Thyroid gland (tissue), 4 donors: ENCODE measurements at regions not wholly inside any gene's neighbourhood (a gene's known extent, or its start where the extent isn't known, plus 50 kb on each side); places are given as distances from the start of the nearest gene placed in this dataset.
"Not testable (repeated sequence)": the region's sequence is repeated elsewhere in the genome, so short reads cannot be mapped to it uniquely, and the experiment has no call there.

Experiments used
- POLR2A ChIP-seq, 2 donors: fragments of 450-650 bp; IDR thresholded peaks; one replicate each; pipeline ENCODE4 v1.6.1; 2017; ENCODE audit warnings: antibody characterized with exemption in 2 of 2, mild to moderate bottlenecking in 2 of 2, moderate library complexity in 1 of 2
- TF ChIP-seq, protein P1 (sequence below), 6 experiments: fragments of 200-600 bp in 3 of 6; fragments of 450-650 bp in 3 of 6; sonication (generic) in 3 of 6; IDR thresholded peaks; one replicate each; pipeline ENCODE4 v1.5.1; 2016 to 2019; ENCODE audit warnings: antibody characterized with exemption in 6 of 6, mild to moderate bottlenecking in 2 of 6, inconsistent platforms in 1 of 6, moderate library complexity in 1 of 6

DNA sequence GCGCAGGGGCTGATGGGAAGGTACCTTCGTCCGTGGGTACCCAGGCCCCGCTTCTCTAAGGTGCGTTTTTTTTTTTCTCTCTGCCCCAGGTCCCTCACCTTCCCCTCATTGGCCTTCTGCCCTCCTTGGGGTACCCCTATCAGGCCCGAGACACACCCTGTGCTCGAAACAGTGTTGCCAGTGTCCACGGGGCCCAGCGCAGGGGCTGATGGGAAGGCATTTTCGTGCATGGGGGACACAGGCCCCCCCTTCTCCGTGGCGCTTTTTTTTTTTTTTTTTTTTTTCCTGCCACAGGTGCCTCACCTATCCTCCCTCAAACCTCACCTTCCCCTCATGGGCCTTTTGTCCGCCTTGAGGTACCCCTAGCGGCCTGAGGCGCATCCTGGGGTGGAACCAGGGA lies 191.6 kb downstream of the POTEG start:
- TF ChIP-seq, protein P1, sequence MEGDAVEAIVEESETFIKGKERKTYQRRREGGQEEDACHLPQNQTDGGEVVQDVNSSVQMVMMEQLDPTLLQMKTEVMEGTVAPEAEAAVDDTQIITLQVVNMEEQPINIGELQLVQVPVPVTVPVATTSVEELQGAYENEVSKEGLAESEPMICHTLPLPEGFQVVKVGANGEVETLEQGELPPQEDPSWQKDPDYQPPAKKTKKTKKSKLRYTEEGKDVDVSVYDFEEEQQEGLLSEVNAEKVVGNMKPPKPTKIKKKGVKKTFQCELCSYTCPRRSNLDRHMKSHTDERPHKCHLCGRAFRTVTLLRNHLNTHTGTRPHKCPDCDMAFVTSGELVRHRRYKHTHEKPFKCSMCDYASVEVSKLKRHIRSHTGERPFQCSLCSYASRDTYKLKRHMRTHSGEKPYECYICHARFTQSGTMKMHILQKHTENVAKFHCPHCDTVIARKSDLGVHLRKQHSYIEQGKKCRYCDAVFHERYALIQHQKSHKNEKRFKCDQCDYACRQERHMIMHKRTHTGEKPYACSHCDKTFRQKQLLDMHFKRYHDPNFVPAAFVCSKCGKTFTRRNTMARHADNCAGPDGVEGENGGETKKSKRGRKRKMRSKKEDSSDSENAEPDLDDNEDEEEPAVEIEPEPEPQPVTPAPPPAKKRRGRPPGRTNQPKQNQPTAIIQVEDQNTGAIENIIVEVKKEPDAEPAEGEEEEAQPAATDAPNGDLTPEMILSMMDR (IDR thresholded peaks at IDR 0.05) = not testable (repeated sequence)
- not testable (repeated sequence) for TF ChIP-seq POLR2A (IDR thresholded peaks at IDR 0.05)
